ENCODE measurements at regions not wholly inside any gene's neighbourhood (a gene's known extent, or its start where the extent isn't known, plus 50 kb on each side); places are given as distances from the start of the nearest gene placed in this dataset.

GRCh38 chr4:3849140-3849539, 83.0 kb downstream of the ADRA2C start:
- H3K27me3 ChIP-seq (ENCODE audit: control insufficient read depth in 3 of 3, insufficient read depth in 3 of 3, low read length in 3 of 3) = peaks cover 0 to 3% (median 2%) of the 10 kb centered on the region in 3 donors
- H3K27ac ChIP-seq (ENCODE audit: low read depth in 1 of 3, low read length in 2 of 3) = no peak overlapping the region
- DNase-seq = no peak
- H3K4me1 ChIP-seq (ENCODE audit: control insufficient read depth in 3 of 3, insufficient read depth in 2 of 3, low read depth in 1 of 3, low read length in 2 of 3) = no peaks in the 10 kb centered on the region
- H3K4me3 ChIP-seq (ENCODE audit: low read depth in 1 of 3, low read length in 3 of 3) = no peak overlapping the region
- FAIRE-seq = no peak
- H3K36me3 ChIP-seq (ENCODE audit: control insufficient read depth in 3 of 3, insufficient read depth in 2 of 3, low read depth in 1 of 3, low read length in 3 of 3) = no peaks in the 10 kb centered on the region
- peaks cover 0 to 9% of the 10 kb centered on the region in 2 donors for H3K9me3 ChIP-seq (ENCODE audit: control insufficient read depth in 2 of 2, insufficient read depth in 1 of 2, low read depth in 1 of 2, low read length in 1 of 2)

GRCh38 chr4:3850128-3850527, 83.9 kb downstream of the ADRA2C start:
- H3K27ac ChIP-seq (ENCODE audit: low read depth in 1 of 3, low read length in 2 of 3) = no peak overlapping the region
- H3K4me3 ChIP-seq (ENCODE audit: low read depth in 1 of 3, low read length in 3 of 3) = no peak overlapping the region
- no peaks in the 10 kb centered on the region for H3K4me1 ChIP-seq (ENCODE audit: control insufficient read depth in 3 of 3, insufficient read depth in 2 of 3, low read depth in 1 of 3, low read length in 2 of 3)
- DNase-seq (no peak), FAIRE-seq (no peak)
- peaks cover 0 to 3% (median 2%) of the 10 kb centered on the region in 3 donors for H3K27me3 ChIP-seq (ENCODE audit: control insufficient read depth in 3 of 3, insufficient read depth in 3 of 3, low read length in 3 of 3)
- no peaks in the 10 kb centered on the region for H3K36me3 ChIP-seq (ENCODE audit: control insufficient read depth in 3 of 3, insufficient read depth in 2 of 3, low read depth in 1 of 3, low read length in 3 of 3)
- peaks cover 0 to 9% of the 10 kb centered on the region in 2 donors for H3K9me3 ChIP-seq (ENCODE audit: control insufficient read depth in 2 of 2, insufficient read depth in 1 of 2, low read depth in 1 of 2, low read length in 1 of 2)
- 92 to 100% (median 95%) methylated on average over 1 of the region's 1 CpG for WGBS, 3 donors

DNA sequence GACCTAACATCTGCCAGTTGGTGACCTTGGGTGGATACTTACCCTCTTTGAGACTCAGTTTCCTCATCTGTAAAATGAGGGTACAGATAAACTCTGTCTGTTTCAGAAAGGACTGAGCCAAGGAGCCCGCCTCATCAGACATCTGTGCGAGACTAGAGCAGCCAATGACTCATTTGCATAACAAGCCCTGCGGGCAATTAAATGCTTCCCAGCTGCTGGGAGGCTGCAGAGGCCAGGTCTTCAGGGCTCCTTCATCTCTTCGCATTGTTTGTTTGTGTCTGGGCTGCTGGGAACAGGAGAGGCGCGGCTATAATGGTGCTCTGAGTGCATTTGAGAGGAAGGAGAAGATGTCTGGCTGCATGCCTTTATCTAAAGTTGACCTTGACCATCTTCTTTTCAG, 85.0 kb downstream of the ADRA2C start:
- DNase-seq (no peak), FAIRE-seq (no peak)
- no peak overlapping the region for H3K27ac ChIP-seq (ENCODE audit: low read depth in 1 of 3, low read length in 2 of 3)
- H3K9me3 ChIP-seq (ENCODE audit: control insufficient read depth in 2 of 2, insufficient read depth in 1 of 2, low read depth in 1 of 2, low read length in 1 of 2) = peaks cover 0 to 9% of the 10 kb centered on the region in 2 donors
- H3K4me1 ChIP-seq (ENCODE audit: control insufficient read depth in 3 of 3, insufficient read depth in 2 of 3, low read depth in 1 of 3, low read length in 2 of 3) = no peaks in the 10 kb centered on the region
- WGBS, 3 donors = 50 to 67% (median 61%) methylated on average over 6 of the region's 6 CpGs
- peaks cover 0 to 3% (median 2%) of the 10 kb centered on the region in 3 donors for H3K27me3 ChIP-seq (ENCODE audit: control insufficient read depth in 3 of 3, insufficient read depth in 3 of 3, low read length in 3 of 3)
- H3K4me3 ChIP-seq (ENCODE audit: low read depth in 1 of 3, low read length in 3 of 3) = no peak overlapping the region
- H3K36me3 ChIP-seq (ENCODE audit: control insufficient read depth in 3 of 3, insufficient read depth in 2 of 3, low read depth in 1 of 3, low read length in 3 of 3) = no peaks in the 10 kb centered on the region

DNA sequence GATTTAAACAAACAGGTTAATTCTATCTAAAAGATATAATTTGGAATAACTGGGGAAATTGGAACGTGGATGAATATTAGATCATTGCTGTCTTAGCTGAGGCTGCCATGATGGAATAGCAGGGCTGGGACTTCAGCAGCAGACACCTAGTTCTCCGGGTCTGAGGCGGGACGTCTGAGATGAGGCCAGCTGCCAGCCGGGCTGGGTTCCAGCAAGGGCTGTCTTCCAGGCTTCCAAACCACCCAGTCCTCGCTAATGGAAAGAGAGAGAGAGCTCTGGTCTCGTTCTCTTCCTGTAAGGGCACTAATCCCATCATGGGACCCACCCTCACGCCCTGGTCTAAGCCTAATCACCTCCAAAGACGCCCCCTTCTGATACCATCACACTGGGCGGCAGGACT, 85.7 kb downstream of the ADRA2C start:
- H3K4me1 ChIP-seq (ENCODE audit: control insufficient read depth in 3 of 3, insufficient read depth in 2 of 3, low read depth in 1 of 3, low read length in 2 of 3) = no peaks in the 10 kb centered on the region
- H3K36me3 ChIP-seq (ENCODE audit: control insufficient read depth in 3 of 3, insufficient read depth in 2 of 3, low read depth in 1 of 3, low read length in 3 of 3) = no peaks in the 10 kb centered on the region
- no peak overlapping the region for H3K27ac ChIP-seq (ENCODE audit: low read depth in 1 of 3, low read length in 2 of 3)
- no peak for FAIRE-seq
- no peak overlapping the region for H3K4me3 ChIP-seq (ENCODE audit: low read depth in 1 of 3, low read length in 3 of 3)
- DNase-seq = no peak
- WGBS, 3 donors = 41 to 61% (median 44%) methylated on average over 10 of the region's 10 CpGs
- H3K9me3 ChIP-seq (ENCODE audit: control insufficient read depth in 2 of 2, insufficient read depth in 1 of 2, low read depth in 1 of 2, low read length in 1 of 2) = peaks cover 0 to 9% of the 10 kb centered on the region in 2 donors
- peaks cover 0 to 3% (median 2%) of the 10 kb centered on the region in 3 donors for H3K27me3 ChIP-seq (ENCODE audit: control insufficient read depth in 3 of 3, insufficient read depth in 3 of 3, low read length in 3 of 3)

GRCh38 chr4:3852309-3852708, 86.1 kb downstream of the ADRA2C start:
- DNase-seq (no peak), FAIRE-seq (no peak)
- Histone ChIP-seq H3K4me1 (ENCODE audit: control insufficient read depth in 3 of 3, insufficient read depth in 2 of 3, low read depth in 1 of 3, low read length in 2 of 3) (no peaks in the 10 kb centered on the region), H3K36me3 (ENCODE audit: control insufficient read depth in 3 of 3, insufficient read depth in 2 of 3, low read depth in 1 of 3, low read length in 3 of 3) (no peaks in the 10 kb centered on the region), H3K4me3 (ENCODE audit: low read depth in 1 of 3, low read length in 3 of 3) (no peak overlapping the region), H3K27ac (ENCODE audit: low read depth in 1 of 3, low read length in 2 of 3) (no peak overlapping the region), H3K9me3 (ENCODE audit: control insufficient read depth in 2 of 2, insufficient read depth in 1 of 2, low read depth in 1 of 2, low read length in 1 of 2) (peaks cover 0 to 9% of the 10 kb centered on the region in 2 donors), H3K27me3 (ENCODE audit: control insufficient read depth in 3 of 3, insufficient read depth in 3 of 3, low read length in 3 of 3) (peaks cover 0 to 3% (median 2%) of the 10 kb centered on the region in 3 donors)
- WGBS, 3 donors = 18 to 68% (median 48%) methylated on average over 11 of the region's 11 CpGs

GRCh38 chr4:3852711-3853110, 86.5 kb downstream of the ADRA2C start:
- Histone ChIP-seq H3K9me3 (ENCODE audit: control insufficient read depth in 2 of 2, insufficient read depth in 1 of 2, low read depth in 1 of 2, low read length in 1 of 2) (peaks cover 0 to 9% of the 10 kb centered on the region in 2 donors), H3K4me1 (ENCODE audit: control insufficient read depth in 3 of 3, insufficient read depth in 2 of 3, low read depth in 1 of 3, low read length in 2 of 3) (no peaks in the 10 kb centered on the region), H3K4me3 (ENCODE audit: low read depth in 1 of 3, low read length in 3 of 3) (no peak overlapping the region), H3K27me3 (ENCODE audit: control insufficient read depth in 3 of 3, insufficient read depth in 3 of 3, low read length in 3 of 3) (peaks cover 0 to 3% (median 2%) of the 10 kb centered on the region in 3 donors), H3K27ac (ENCODE audit: low read depth in 1 of 3, low read length in 2 of 3) (no peak overlapping the region), H3K36me3 (ENCODE audit: control insufficient read depth in 3 of 3, insufficient read depth in 2 of 3, low read depth in 1 of 3, low read length in 3 of 3) (no peaks in the 10 kb centered on the region)
- WGBS, 3 donors = 78 to 87% (median 84%) methylated on average over 3 of the region's 3 CpGs
- DNase-seq (no peak), FAIRE-seq (no peak)

DNA sequence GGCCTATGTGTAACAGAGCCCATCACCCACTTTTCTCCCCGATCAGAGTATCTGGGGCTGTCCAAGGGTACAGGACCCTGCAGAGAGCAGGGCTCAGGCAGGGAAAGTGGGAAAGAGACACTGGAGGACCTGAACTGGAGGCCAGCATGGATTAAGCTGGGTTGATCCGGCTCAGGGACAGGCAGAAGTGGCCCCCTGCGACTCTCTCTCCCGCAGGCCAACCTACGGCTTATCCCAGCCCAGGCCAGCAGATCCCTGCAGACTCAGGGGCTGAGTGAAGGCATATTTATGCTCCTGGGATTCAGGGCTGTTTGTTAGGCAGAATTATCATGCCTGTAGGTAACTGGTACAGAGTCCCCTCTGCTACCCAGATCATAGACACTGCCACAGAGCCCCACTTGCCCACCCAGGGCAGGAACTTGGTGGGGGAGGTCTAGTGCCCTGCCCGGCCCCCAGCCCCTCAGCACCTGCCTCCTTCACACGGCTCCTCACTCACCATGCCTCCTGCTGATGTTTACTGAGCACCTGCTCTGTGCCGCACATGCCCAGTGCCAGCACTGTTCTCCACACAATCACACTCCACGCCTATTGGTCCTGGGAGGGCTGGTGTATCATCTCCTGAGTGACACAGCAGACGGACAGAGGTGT, 87.3 kb downstream of the ADRA2C start:
- peaks cover 0 to 3% (median 2%) of the 10 kb centered on the region in 3 donors for H3K27me3 ChIP-seq (ENCODE audit: control insufficient read depth in 3 of 3, insufficient read depth in 3 of 3, low read length in 3 of 3)
- no peaks in the 10 kb centered on the region for H3K36me3 ChIP-seq (ENCODE audit: control insufficient read depth in 3 of 3, insufficient read depth in 2 of 3, low read depth in 1 of 3, low read length in 3 of 3)
- FAIRE-seq (no peak), DNase-seq (no peak)
- H3K27ac ChIP-seq (ENCODE audit: low read depth in 1 of 3, low read length in 2 of 3) = no peak overlapping the region
- WGBS, 3 donors = 70 to 75% (median 71%) methylated on average over 10 of the region's 10 CpGs
- H3K4me1 ChIP-seq (ENCODE audit: control insufficient read depth in 3 of 3, insufficient read depth in 2 of 3, low read depth in 1 of 3, low read length in 2 of 3) = no peaks in the 10 kb centered on the region
- H3K9me3 ChIP-seq (ENCODE audit: control insufficient read depth in 2 of 2, insufficient read depth in 1 of 2, low read depth in 1 of 2, low read length in 1 of 2) = peaks cover 0 to 9% of the 10 kb centered on the region in 2 donors
- H3K4me3 ChIP-seq (ENCODE audit: low read depth in 1 of 3, low read length in 3 of 3) = no peak overlapping the region

DNA sequence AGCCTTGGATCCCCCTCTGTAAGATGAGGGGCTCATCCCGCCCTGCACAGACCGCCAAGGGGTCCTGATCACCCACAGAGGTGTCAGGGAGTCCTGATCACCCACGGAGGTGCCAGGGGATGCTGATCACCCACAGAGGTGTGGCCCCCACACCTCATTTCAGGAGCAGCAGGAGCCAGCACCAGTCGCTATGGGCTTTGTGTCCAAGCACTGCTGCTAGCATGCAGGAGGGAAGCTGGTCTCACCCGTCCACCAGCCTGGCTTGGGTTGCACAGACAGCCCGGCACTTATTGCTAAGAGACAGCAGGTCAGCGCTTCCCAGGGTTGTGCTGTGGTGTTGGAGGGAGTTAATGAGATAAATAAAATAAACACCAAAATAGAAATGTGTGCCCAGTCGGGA, 88.5 kb downstream of the ADRA2C start:
- 58 to 69% (median 61%) methylated on average over 8 of the region's 8 CpGs for WGBS, 3 donors
- H3K27me3 ChIP-seq (ENCODE audit: control insufficient read depth in 3 of 3, insufficient read depth in 3 of 3, low read length in 3 of 3) = peaks cover 0 to 3% (median 2%) of the 10 kb centered on the region in 3 donors
- H3K9me3 ChIP-seq (ENCODE audit: control insufficient read depth in 2 of 2, insufficient read depth in 1 of 2, low read depth in 1 of 2, low read length in 1 of 2) = peaks cover 0 to 9% of the 10 kb centered on the region in 2 donors
- DNase-seq (no peak), FAIRE-seq (no peak)
- no peaks in the 10 kb centered on the region for H3K4me1 ChIP-seq (ENCODE audit: control insufficient read depth in 3 of 3, insufficient read depth in 2 of 3, low read depth in 1 of 3, low read length in 2 of 3)
- no peak overlapping the region for H3K27ac ChIP-seq (ENCODE audit: low read depth in 1 of 3, low read length in 2 of 3)
- no peak overlapping the region for H3K4me3 ChIP-seq (ENCODE audit: low read depth in 1 of 3, low read length in 3 of 3)
- H3K36me3 ChIP-seq (ENCODE audit: control insufficient read depth in 3 of 3, insufficient read depth in 2 of 3, low read depth in 1 of 3, low read length in 3 of 3) = no peaks in the 10 kb centered on the region

DNA sequence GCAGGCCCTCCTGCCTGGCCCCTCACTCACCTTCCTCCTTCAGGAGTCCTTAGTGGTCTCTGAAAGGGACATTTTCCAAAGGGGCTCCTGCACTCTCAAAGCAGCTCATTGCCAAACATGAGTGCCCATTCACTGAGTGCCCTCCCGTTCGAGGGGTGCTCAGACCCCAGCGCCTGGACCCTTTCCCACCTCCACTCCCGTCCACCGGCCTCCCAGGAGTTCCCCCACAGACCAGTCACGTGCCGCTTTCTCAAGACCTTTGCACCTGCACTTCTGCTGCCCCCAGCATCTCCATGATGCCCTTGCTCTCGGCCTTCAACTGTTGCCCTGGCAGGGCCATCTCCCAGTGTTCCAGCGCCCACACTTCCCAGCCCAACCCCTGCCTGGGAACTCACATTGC, 89.5 kb downstream of the ADRA2C start:
- no peak overlapping the region for H3K27ac ChIP-seq (ENCODE audit: low read depth in 1 of 3, low read length in 2 of 3)
- H3K4me3 ChIP-seq (ENCODE audit: low read depth in 1 of 3, low read length in 3 of 3) = no peak overlapping the region
- 35 to 67% (median 57%) methylated on average over 9 of the region's 9 CpGs for WGBS, 3 donors
- H3K27me3 ChIP-seq (ENCODE audit: control insufficient read depth in 3 of 3, insufficient read depth in 3 of 3, low read length in 3 of 3) = peaks cover 0 to 3% (median 2%) of the 10 kb centered on the region in 3 donors
- H3K4me1 ChIP-seq (ENCODE audit: control insufficient read depth in 3 of 3, insufficient read depth in 2 of 3, low read depth in 1 of 3, low read length in 2 of 3) = no peaks in the 10 kb centered on the region
- H3K36me3 ChIP-seq (ENCODE audit: control insufficient read depth in 3 of 3, insufficient read depth in 2 of 3, low read depth in 1 of 3, low read length in 3 of 3) = no peaks in the 10 kb centered on the region
- DNase-seq (no peak), FAIRE-seq (no peak)
- H3K9me3 ChIP-seq (ENCODE audit: control insufficient read depth in 2 of 2, insufficient read depth in 1 of 2, low read depth in 1 of 2, low read length in 1 of 2) = peaks cover 0 to under 1% of the 10 kb centered on the region in 2 donors
